Tibial nerve (tissue), 4 donors: ENCODE measurements at regions not wholly inside any gene's neighbourhood (a gene's known extent, or its start where the extent isn't known, plus 50 kb on each side); places are given as distances from the start of the nearest gene placed in this dataset.

ENCODE experiments used
- EP300 ChIP-seq, 2 donors: sonication (generic); formaldehyde crosslinking; IDR thresholded peaks; one replicate each; pipeline ENCODE4 v1.6.1; 2017; ENCODE audit warnings: antibody characterized with exemption in 2 of 2, mild to moderate bottlenecking in 1 of 2
- POLR2A ChIP-seq, 2 donors: fragments of 450-650 bp; IDR thresholded peaks; one replicate each; pipeline ENCODE4 v1.6.1; 2017; ENCODE audit warnings: antibody characterized with exemption in 2 of 2, mild to moderate bottlenecking in 2 of 2, moderate library complexity in 2 of 2
- TF ChIP-seq, protein P1 (sequence below), 5 experiments: fragments of 200-600 bp in 3 of 5; fragments of 450-650 bp in 2 of 5; sonication (generic) in 3 of 5; IDR thresholded peaks; one replicate each; pipeline ENCODE4 v1.5.1; 2016 to 2019; ENCODE audit warnings: antibody characterized with exemption in 5 of 5, mild to moderate bottlenecking in 3 of 5, moderate library complexity in 2 of 5

DNA sequence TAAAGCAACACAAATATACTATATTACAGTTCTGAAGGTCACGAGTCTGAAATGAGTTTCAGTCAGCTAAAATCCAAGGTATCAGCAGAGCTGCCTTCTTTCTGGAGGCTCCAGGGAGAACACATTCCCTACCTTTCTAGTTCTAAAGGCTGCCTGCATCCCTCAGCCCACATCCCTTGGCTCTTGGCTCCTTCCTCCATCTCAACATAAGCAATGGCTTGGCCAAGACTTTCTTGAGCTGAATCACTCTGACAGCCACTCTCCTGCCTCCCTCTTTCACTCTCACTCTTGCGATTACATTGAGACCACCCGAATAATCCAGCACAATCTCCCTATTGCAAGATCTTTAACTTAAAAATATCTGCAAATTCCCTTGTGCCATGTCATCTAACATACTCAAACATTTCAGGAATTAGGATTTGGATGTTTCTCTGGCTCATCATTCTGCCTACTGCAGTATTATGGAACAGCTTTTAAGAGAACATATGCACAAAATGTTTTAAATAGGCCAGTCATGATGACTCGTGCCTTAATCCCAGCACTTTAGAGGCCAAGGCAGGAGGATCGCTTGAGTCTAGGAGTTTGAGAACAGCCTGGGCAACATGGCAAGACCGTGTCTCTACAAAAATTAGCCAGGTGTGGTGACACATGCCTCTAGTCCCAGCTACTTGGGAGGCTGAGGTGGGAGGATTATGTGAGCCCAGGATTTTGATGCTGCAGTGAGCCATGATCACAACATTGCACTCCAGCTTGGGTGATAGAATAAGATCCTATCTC lies 144.2 kb upstream of the VSTM2A start:
- no peak for TF ChIP-seq POLR2A (IDR thresholded peaks at IDR 0.05)
- TF ChIP-seq, protein P1, sequence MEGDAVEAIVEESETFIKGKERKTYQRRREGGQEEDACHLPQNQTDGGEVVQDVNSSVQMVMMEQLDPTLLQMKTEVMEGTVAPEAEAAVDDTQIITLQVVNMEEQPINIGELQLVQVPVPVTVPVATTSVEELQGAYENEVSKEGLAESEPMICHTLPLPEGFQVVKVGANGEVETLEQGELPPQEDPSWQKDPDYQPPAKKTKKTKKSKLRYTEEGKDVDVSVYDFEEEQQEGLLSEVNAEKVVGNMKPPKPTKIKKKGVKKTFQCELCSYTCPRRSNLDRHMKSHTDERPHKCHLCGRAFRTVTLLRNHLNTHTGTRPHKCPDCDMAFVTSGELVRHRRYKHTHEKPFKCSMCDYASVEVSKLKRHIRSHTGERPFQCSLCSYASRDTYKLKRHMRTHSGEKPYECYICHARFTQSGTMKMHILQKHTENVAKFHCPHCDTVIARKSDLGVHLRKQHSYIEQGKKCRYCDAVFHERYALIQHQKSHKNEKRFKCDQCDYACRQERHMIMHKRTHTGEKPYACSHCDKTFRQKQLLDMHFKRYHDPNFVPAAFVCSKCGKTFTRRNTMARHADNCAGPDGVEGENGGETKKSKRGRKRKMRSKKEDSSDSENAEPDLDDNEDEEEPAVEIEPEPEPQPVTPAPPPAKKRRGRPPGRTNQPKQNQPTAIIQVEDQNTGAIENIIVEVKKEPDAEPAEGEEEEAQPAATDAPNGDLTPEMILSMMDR (IDR thresholded peaks at IDR 0.05): no peak
- TF ChIP-seq EP300 (IDR thresholded peaks at IDR 0.05): no peak
